H1 (cell line): ENCODE measurements at regions not wholly inside any gene's neighbourhood (a gene's known extent, or its start where the extent isn't known, plus 50 kb on each side); places are given as distances from the start of the nearest gene placed in this dataset.

Source experiments
- FOSL1 ChIP-seq: IDR thresholded peaks from 2 replicates; pipeline ENCODE4 v1.6.1; 2011; ENCODE audit warnings: mild to moderate bottlenecking, low read depth, low read length, moderate library complexity; ENCODE audit not compliant: insufficient read depth
- RFX5 ChIP-seq: IDR thresholded peaks from 2 replicates; pipeline ENCODE4 v1.6.1; 2011; ENCODE audit warnings: low read depth, low read length, improper control_type of control experiment, borderline replicate concordance

- TF ChIP-seq RFX5: no peak
- TF ChIP-seq FOSL1: no peak
These were observed 76.8 kb upstream of the KCNJ6 start (continued) for GRCh38 chr21:37993071-37993470.
